ENCODE measurements at regions not wholly inside any gene's neighbourhood (a gene's known extent, or its start where the extent isn't known, plus 50 kb on each side); places are given as distances from the start of the nearest gene placed in this dataset.
"Not testable (repeated sequence)": the region's sequence is repeated elsewhere in the genome, so short reads cannot be mapped to it uniquely, and the experiment has no call there.

DNA sequence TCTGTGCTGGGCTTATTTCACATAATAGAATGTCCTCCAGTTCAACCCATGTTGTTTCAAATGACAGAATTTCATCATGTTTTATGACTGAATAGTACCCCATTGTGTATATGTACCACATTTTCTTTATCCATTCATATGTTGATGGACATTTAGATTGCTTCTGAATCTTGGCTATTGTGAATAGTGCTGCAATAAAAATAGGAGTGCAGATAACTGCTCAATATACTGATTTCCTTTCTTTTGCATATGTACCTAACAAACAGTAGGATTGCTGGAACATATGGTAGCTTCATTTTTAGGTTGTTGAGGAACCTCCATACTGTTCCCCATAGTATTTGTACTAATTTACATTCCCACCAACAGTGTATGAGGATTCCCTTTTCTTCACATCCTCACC lies 491.1 kb downstream of the BRINP3 start:
- DNase-seq (ENCODE audit: low spot score): no peak

DNA sequence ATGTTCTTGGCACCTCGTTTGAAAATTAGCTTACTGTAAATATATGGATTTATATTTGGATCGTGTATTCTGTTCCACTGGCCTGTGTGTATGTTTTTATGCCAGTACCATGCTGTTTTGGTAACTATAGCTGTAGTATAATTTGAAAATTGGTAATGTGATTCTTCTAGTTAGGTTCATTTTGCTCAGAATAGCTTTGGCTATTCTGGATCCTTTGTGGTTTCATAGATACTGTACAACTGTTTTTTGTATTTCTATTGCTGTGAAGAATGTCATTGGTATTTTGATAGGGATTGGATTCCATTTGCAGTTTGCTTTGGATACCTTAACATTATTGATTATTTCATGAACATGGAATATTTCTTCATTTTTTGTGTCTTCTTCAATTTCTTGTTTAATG lies 490.2 kb downstream of the BRINP3 start:
- no peak for DNase-seq (ENCODE audit: low spot score)

DNA sequence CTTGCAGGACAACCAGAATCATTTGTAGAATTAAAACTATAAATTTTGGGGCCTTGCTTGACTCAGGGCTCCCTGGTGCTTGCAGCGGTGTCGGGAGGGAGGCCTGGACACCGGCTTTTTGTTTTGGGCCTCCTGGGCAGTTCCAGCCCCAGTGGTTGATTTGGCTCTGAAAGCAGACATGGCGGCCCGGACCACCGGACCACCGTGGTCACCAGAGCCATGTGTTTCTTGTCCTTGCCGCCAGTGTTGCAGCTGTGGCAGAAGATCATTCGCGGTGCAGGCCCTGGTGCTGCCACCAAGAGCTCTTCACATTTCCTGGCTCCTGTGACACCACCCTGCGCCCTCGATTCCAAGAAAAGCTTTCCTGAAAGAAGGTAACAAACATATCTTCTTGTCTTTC lies 484.8 kb downstream of the BRINP3 start:
- DNase-seq (ENCODE audit: low spot score): no peak

DNA sequence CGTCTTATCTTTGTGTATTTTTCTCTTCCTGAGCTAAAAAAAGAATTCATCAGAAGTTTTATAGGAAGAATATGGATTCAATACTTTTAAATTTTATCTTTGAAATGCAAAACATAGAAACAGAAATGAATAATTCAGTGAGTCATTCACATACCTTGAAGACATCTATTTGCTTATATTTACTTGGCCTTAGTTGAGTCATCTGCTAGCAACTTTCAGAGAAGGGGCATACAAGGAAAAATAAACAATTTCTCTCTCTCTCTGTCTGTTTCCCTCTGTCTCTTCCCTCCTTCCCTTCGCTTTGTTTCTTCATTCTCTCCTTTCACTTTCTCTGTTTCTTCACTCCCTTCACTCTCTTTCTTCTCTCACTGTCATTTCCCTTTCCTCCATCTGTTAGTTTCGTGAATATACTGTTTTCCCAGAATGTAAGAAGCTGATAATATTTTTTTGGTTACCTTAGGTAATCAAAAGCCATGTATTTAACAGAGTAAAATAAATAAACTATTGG lies 477.2 kb downstream of the BRINP3 start:
- DNase-seq (ENCODE audit: low spot score): no peak

DNA sequence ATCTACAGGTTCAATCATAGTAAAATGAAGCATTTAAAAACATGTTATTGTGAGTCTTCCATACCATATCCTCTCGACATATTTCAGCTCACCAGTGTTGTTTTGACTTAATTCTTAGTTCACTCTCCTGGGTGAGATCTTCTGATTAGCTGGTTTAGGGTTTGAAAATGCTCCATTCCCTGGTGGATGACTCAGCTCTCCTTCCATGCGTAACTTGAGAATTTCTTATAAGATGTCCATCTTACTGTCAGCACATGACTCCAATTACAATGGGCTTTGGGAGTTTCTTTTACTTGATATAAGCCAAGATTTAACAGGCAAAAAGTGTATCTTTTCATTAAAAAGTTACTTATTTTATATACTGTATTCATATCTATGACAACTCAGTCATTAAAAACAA lies 476.5 kb downstream of the BRINP3 start:
- no peak for DNase-seq (ENCODE audit: low spot score)

DNA sequence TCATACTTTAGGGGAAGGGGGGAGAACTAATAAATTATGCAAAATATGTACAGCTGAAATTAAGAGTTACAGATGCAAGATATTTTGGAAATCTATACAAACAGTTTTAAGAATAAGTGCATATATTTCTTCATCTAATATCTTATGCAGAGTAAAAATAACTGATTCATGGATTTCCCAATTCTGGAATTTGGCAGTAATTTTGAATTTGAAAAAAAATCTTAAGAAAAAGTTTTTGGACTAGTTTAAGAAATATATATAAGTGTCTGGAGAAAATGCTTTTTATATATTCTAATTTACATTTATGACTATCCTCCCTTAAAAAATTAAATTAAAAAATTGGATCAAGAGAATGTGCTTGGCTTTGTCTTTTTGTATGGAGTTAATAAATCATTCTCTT lies 474.3 kb downstream of the BRINP3 start:
- no peak for DNase-seq (ENCODE audit: low spot score)

DNA sequence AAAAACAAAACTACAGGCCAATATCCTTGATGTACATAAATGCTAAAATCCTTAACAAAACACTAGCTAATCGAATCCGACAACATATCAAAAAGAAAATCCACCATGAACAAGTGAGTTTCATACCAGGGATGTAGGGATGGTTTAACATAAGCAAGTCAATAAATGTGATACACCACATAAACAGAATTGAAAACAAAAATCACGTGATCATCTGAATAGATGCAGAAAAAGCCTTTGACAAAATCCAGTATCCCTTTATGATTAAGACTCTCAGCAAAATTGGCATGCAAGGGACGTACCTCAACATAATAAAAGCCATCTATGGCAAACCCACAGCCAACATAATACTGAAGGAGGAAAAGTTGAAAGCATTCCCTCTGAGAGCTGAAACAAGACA lies 466.1 kb downstream of the BRINP3 start:
- no peak for DNase-seq (ENCODE audit: low spot score)

DNA sequence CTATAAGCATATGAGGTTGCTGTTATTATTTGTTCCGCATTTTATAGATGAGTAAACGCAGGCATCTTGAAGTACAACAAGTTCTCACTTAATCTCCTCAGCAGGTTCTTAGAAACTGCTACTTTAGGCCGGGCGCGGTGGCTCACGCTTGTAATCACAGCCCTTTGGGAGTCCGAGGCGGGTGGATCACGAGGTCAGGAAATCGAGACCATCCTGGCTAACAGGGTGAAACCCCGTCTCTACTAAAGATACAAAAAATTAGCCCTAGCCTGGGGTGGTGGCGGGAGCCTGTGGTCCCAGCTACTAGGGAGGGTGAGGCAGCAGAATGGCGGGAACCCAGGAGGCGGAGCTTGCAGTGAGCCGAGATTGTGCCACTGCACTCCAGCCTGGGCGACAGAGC lies 458.5 kb downstream of the BRINP3 start:
- not testable (repeated sequence) for DNase-seq (ENCODE audit: low spot score)

DNA sequence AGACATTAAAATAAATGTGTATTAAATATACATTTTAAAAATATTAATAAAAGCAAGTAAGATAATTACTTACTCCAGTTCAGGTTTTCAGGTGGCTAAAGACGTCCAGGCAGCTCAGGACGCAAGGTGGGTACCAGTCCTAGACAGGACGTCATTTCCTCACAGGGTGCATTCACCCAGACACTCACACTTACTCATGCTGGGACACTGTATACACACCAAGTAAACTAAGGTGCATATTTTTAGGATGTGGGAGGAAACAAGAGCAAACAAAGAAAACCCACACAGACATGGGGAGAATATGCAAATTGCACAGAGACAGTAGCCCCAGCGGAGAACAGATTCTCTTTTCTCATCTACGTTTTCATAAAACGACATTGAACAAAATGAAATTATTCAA lies 457.9 kb downstream of the BRINP3 start:
- DNase-seq (ENCODE audit: low spot score): no peak

DNA sequence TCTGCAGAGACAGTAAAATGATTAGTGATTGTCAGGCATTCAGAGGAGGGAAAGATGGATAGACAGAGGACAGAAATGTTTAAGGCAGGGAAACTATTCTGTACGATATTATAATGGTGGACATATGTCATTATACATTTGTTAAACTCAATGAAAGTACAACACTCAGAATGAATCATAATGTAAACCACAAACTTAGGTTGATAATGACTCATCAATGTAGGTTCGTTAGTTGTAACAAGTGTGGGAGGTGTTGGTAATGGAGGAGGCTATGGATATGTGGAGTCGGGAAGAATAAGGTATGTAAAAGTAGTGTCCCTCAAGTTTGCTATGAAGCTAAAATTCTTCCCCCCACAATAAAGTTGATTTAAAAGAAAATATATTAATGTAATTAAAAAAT lies 455.0 kb downstream of the BRINP3 start:
- peak; percentile 10 for DNase-seq (ENCODE audit: low spot score)

DNA sequence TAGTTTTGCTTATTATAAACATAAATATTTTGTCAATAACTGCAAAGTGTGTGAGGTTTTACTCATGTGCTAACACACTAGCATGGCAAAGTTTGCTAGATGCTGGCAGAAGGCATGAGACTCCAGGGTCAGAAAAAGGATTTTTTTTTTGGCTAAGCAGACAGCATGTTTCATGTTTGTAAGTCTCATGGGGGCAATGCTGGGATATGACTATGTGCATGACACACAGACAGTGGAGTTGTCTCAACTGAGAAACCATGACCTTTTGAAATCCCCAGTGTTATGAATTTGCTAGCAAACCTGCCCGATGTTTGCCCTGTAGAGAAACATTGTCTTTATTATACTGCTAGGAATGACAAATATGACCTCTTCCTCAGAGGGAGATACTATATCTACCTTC lies 448.2 kb downstream of the BRINP3 start:
- no peak for DNase-seq (ENCODE audit: low spot score)

DNA sequence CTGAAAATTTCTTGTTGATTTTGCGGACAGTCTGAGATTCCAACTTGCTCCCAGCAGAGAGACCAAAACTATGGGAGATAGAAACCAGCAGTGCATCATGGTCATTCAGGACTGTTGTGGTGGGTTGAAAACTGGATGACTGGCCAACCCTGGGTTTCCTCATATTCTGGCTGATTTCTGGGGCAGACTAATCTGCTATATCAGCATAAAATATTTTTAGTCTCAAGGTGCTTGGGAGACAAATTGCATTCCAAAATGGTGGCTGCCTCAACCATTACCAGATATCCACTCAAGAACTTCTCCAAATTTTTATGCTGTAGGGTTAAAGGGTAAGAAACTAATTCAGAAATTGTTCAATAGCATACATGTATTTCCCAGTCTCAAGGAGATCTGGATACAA lies 434.0 kb downstream of the BRINP3 start:
- no peak for DNase-seq (ENCODE audit: low spot score)

DNA sequence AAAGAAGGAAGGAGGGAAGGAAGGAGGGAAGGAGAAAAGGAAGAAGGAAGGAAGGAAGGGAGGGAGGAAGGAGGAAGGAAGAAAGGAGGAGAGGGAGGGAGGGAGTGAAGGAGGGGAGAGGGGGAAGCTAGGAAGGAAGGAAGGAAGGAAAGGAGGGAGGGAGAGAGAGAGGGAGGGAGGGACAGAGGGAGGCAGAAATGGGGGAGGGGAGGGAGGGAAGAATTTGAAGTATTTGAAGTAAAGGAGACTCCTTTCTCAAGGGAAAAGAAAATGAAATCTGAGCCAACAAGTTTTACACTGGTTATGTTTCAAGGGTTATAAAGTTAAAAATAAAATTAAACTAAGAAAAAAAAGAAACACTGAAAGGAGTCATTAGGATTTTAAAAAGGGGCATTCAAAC lies 431.4 kb downstream of the BRINP3 start:
- DNase-seq (ENCODE audit: low spot score): no peak

Data from SW480 (cell line).